NCI-H526 (cell line): ENCODE measurements at regions not wholly inside any gene's neighbourhood (a gene's known extent, or its start where the extent isn't known, plus 50 kb on each side); places are given as distances from the start of the nearest gene placed in this dataset.
"Not testable (repeated sequence)": the region's sequence is repeated elsewhere in the genome, so short reads cannot be mapped to it uniquely, and the experiment has no call there.

ENCODE experiments used
- DNase-seq, 2 experiments: peaks; one replicate each; lab custom pipeline; 2025; lab: John Stamatoyannopoulos, UW

- no peak for DNase-seq
Measured at GRCh38 chr7:52586704-52587103, 448.7 kb upstream of the POM121L12 start.

DNA sequence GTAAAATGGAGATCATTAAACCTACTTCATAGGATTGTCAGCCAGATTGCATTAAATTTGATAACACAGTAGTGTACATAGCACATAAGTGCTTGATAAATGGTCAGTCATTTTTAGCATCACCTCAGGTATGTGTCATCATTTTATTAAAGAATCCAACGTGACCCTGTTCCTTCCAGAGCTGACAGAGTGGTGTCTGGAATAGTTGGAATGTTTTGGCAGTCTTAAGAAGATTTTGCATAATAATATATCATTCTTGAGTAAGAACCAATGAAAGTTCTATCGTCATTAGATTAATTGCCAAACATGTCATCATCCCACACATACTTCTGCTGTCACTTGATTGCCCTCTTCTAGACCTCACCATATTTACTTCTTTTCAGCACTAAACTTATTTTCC, 451.4 kb upstream of the POM121L12 start:
- no peak for DNase-seq

DNA sequence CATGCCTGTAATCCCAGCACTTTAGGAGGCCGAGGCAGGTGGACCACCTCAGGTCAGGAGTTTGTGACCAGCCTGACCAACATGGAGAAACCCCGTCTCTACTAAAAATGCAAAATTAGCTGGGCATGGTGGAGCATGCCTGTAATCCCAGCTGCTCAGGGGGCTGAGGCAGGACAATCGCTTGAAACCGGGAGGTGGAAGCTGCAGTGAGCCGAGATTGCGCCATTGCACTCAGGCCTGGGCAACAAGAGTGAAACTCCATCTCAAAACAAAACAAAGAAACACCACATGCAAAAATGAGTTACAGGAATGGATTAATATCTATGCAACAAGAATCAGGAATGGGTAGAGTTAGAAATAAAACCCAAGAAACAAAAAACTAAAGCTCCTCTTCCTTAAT, 462.3 kb upstream of the POM121L12 start:
- DNase-seq, result not testable (repeated sequence)

DNA sequence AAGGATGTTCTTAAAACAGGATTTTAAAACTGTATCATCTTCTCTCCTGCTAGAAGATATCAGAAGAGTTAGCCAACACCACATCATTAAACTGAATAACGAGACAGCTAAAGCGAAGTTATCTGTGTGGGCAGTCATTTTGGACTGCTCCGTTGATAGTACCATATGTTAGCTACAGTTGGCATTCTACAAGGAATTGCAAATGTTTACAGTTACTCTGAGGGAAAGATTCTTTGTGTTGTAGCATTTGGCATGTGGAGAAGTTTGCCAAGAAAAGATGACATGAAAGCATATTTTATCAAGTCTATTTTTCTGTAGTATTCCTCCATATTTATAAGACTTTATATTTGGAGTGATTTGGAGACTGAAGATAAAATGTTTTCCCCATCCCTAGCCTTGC, 464.4 kb upstream of the POM121L12 start:
- no peak for DNase-seq

GRCh38 chr7:52569151-52569550, 466.3 kb upstream of the POM121L12 start:
- no peak for DNase-seq

- DNase-seq, result no peak
Measured at GRCh38 chr7:52565974-52566373, 469.5 kb upstream of the POM121L12 start.

DNA sequence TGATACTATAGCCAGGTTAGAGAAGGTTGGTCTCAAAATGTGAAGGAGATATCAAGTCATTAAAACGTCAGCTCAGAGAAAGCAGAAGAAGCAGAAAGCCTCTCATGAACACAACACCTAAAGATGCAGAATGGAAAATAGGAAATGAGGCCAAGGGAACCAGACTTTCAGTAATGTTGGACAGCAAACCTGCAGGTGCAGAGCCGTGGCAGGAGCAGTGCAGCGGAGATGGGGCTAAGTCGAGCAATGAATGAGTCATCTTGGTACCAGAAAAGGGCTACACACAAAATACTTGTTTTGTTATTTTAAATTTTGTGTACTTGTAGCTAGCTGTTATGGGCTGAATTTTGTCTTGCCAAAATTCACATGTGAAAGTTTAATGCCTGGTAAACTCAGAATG, 479.6 kb upstream of the POM121L12 start:
- no peak for DNase-seq

GRCh38 chr7:52547308-52547910, 488.0 kb upstream of the POM121L12 start:
- peak in 1 of 2 experiments; percentile 10 for DNase-seq

DNA sequence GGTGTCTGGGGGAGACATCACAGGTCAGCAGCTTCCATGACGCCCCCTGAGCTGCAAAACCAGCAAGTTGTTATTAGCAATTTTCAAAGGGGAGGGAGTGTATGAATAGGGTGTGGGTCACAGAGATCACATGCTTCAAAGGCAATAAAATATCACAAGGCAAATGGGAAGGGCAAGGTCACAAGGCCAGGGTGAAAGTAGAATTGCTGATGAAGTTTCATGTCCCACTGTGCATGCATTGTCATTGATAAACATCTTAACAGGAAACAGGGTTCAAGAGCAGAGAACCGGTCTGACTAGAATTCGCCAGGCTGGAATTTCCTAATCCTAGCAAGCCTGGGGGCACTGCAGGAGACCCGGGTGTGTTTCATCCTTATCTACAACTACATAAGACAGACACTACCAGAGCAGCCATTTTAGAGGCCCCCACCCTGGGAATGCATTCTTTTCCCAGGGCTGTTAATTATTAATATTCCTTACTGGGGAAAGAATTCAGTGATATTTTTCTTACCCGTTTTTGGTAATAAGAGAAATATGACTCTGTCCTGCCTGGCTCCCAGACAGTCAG, 494.2 kb upstream of the POM121L12 start:
- DNase-seq, result not testable (repeated sequence)

GRCh38 chr7:52540041-52540440, 495.4 kb upstream of the POM121L12 start:
- DNase-seq, result no peak

- DNase-seq, result no peak
Measured at GRCh38 chr7:52539414-52539813, 496.0 kb upstream of the POM121L12 start.

- DNase-seq, result no peak
Measured at GRCh38 chr7:52537051-52537450, 498.4 kb upstream of the POM121L12 start.

DNA sequence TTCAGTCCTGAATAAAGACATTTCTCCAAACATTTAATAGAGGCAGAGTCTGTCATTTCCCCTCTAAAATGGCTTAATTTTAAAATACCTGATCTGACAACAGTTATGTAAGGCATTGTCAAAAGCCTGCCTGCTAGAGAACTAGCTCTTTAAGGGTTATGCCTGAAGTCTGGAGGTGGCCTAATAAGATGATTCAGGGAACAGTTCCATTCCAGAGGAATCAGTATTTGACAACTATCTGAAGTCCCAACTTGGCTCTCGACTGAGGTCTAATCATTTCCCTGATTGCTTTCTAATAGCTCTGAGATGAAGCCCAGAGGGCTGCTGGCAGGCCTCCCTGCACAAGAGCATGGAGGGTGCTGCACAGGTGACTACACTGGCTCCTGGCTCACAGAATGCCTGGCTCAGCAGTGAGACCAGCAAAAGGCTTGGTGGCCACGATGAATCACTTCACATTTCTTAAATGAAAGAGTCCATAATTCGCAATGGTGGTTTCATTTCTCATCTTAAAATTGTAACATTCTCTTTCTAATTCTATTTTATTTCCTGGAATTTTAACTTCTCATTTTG, 509.6 kb upstream of the POM121L12 start:
- DNase-seq, result no peak

- no peak for DNase-seq
Measured at GRCh38 chr7:52518869-52519268, 516.6 kb upstream of the POM121L12 start.

DNA sequence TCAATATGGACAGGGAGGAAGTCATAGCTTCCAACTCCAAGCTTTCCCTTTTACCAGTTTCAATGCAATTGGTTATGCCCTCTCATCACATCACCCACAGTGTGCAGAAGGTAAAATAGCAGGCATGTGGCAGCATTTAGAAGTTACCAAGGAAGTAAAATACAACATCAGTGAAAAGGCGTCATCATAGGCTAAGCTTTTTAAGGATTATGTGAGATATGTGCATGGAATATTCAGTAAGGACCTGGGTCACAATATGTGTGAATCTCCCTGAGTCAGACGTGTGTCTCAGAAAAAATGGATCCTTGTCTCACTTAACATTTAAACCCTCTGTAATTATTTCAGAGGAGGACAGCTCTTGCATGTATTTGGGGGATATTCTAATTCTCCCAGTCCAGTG, 522.8 kb upstream of the POM121L12 start:
- DNase-seq, result no peak

GRCh38 chr7:52507546-52508255, 527.7 kb upstream of the POM121L12 start:
- DNase-seq, result no peak

DNA sequence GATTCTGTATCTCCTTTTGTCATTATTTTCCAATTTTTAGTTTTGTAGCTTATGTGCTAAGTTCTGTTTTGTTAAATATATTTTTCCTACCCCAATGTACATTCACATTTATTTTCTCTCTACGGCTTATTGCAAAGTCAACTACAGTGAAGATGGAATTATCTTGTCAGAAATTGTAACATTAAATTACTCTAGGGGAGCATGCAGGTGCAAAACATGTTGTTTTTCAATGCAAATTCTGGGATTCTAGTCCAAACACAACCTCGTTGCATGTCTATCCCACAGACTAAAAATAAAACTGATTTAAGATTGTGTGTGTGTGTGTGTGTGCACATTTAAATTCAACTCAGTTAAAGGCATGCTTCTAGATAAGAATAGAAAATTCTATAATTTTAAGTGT, 529.1 kb upstream of the POM121L12 start:
- no peak for DNase-seq

DNA sequence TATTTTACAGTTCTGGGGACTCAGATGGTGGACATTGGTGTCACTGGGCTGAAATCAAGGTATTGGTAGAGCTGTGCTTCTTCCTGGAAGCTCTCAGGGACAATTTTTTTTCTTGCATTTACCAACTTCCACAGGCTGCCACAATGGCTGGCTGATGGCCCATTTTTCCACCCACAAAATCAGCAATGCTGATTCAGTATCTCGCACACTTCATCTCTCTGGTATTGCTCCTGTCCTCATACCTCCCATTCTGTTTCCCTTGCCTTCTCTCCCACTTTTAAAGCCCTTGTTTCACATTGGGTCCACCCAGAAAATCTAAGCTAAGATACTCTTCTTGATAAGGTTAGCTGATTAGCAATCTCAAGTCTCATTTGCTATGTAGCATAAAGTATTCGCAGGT, 530.9 kb upstream of the POM121L12 start:
- no peak for DNase-seq

GRCh38 chr7:52502281-52502680, 533.2 kb upstream of the POM121L12 start:
- DNase-seq, result peak in 1 of 2 experiments; percentile 8

- no peak for DNase-seq
Measured at GRCh38 chr7:52501696-52502095, 533.7 kb upstream of the POM121L12 start.

- DNase-seq, result no peak
Measured at GRCh38 chr7:52500841-52501240, 534.6 kb upstream of the POM121L12 start.

DNA sequence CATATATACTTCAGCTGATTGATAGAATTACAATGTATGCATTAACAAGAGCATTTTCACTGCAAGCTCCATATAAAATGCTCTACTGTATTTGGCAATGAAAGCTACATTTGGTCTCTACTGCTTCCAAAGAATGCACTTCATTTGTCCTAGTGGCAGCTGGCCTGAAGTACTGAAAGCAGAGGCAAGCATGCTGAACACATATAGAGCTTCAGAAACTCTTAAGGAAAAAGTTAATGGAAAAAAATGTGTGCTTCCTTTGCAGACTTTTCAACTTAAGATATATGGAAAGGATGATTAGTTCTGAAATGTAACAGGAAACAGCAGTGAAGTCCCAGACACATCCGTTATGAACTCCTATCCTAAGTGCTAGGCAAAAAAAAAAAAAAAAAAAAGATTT, 537.1 kb upstream of the POM121L12 start:
- DNase-seq, result no peak

DNA sequence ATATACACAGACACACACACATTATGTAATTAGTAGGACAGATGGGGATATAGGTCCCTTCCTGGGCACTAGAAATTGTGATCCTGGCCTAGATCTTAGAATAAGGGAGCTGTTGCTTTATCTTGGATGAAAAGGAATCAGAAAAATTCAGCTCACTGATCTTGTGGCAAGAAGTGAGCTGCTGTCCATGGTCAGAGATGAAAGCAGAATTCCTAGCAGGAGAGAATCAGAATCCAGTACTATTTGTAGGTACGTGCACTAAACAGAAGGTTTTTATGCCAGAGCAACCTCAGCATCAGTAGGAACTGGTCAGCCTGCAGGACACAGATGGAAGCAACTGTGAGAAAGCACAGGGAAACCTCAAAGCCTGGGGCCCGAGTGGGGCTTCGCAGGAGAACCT, 549.2 kb upstream of the POM121L12 start:
- no peak for DNase-seq
